WTC11 (cell line): ENCODE measurements at regions not wholly inside any gene's neighbourhood (a gene's known extent, or its start where the extent isn't known, plus 50 kb on each side); places are given as distances from the start of the nearest gene placed in this dataset.

ENCODE experiments used
- ATF1 ChIP-seq: sonication (generic); formaldehyde crosslinking; IDR thresholded peaks from 2 replicates; pipeline ENCODE4 v1.8.1; 2023; ENCODE audit warnings: mild to moderate bottlenecking, moderate library complexity, missing genetic modification reagents
- CBFB ChIP-seq: sonication (generic); formaldehyde crosslinking; IDR thresholded peaks from 2 replicates; pipeline ENCODE4 v1.8.1; 2022; ENCODE audit warnings: mild to moderate bottlenecking, low read depth, missing genetic modification reagents
- CREM ChIP-seq: sonication (generic); formaldehyde crosslinking; IDR thresholded peaks from 2 replicates; pipeline ENCODE4 v1.8.1; 2022; ENCODE audit warnings: mild to moderate bottlenecking, missing genetic modification reagents, moderate library complexity
- FOXK1 ChIP-seq: sonication (generic); formaldehyde crosslinking; IDR thresholded peaks from 2 replicates; pipeline ENCODE4 v1.8.0; 2022; ENCODE audit warnings: mild to moderate bottlenecking, moderate library complexity, missing genetic modification reagents
- IRF2 ChIP-seq: sonication (generic); formaldehyde crosslinking; IDR thresholded peaks from 2 replicates; pipeline ENCODE4 v1.8.0; 2022; ENCODE audit warnings: low read depth, missing genetic modification reagents, borderline replicate concordance
- JAZF1 ChIP-seq: fragments of 250-450 bp; sonication (Bioruptor Pico); IDR thresholded peaks from 2 replicates; pipeline ENCODE4 v1.9.0; 2021; ENCODE audit warnings: moderate library complexity, mild to moderate bottlenecking, inconsistent platforms
- NFYB ChIP-seq: sonication (generic); formaldehyde crosslinking; conservative IDR thresholded peaks from 2 replicates; pipeline ENCODE4 v1.8.0; 2022; ENCODE audit warnings: low read depth, missing genetic modification reagents
- ZNF138 ChIP-seq: sonication (generic); formaldehyde crosslinking; conservative IDR thresholded peaks from 2 replicates; pipeline ENCODE4 v1.8.1; 2022; ENCODE audit warnings: mild to moderate bottlenecking, moderate library complexity, missing genetic modification reagents
- TF ChIP-seq, protein P1 (sequence below): fragments of 200-600 bp; IDR thresholded peaks from 2 replicates; pipeline ENCODE4 v1.8.0; 2022; ENCODE audit warnings: antibody characterized with exemption
- TF ChIP-seq, protein P2 (sequence below): sonication (generic); formaldehyde crosslinking; conservative IDR thresholded peaks from 2 replicates; pipeline ENCODE4 v1.8.1; 2022; ENCODE audit warnings: mild to moderate bottlenecking, missing genetic modification reagents
- TF ChIP-seq, protein P3 (sequence below): sonication (generic); formaldehyde crosslinking; IDR thresholded peaks from 2 replicates; pipeline ENCODE4 v1.8.1; 2022; ENCODE audit warnings: mild to moderate bottlenecking, moderate library complexity, missing genetic modification reagents
- TF ChIP-seq, protein P4 (sequence below): sonication (generic); formaldehyde crosslinking; IDR thresholded peaks from 2 replicates; pipeline ENCODE4 v1.8.0; 2022; ENCODE audit warnings: mild to moderate bottlenecking, missing genetic modification reagents
- TF ChIP-seq, protein P5 (sequence below): sonication (generic); formaldehyde crosslinking; IDR thresholded peaks from 2 replicates; pipeline ENCODE4 v1.8.0; 2022; ENCODE audit warnings: mild to moderate bottlenecking, missing genetic modification reagents

DNA sequence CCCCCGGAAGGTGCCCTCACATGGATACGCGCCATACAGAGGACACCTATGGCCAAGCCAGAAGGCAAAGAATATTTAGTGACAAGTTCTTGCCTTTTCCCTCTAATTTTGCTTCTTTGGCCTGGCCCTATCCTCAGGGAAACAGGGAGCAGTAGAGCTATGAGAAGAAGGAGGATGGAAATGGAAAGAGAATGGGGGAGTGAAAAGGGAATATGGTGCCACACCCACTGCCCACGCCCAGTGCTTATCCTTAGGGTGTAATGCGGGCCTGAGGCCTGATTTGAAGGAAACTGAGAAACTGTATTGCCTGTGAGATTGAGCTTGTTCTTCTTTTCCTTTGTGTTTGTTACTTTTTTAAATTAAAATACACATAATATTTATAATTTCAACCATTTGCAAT lies 255.1 kb downstream of the HS3ST3A1 start:
- TF ChIP-seq JAZF1 (CRISPR knock-in tag) (no peak), NFYB (CRISPR knock-in tag) (no peak), CBFB (CRISPR knock-in tag) (no peak), ZNF138 (no peak), ATF1 (CRISPR knock-in tag) (no peak), FOXK1 (CRISPR knock-in tag) (no peak), CREM (CRISPR knock-in tag) (no peak), IRF2 (no peak)
- TF ChIP-seq, protein P1, sequence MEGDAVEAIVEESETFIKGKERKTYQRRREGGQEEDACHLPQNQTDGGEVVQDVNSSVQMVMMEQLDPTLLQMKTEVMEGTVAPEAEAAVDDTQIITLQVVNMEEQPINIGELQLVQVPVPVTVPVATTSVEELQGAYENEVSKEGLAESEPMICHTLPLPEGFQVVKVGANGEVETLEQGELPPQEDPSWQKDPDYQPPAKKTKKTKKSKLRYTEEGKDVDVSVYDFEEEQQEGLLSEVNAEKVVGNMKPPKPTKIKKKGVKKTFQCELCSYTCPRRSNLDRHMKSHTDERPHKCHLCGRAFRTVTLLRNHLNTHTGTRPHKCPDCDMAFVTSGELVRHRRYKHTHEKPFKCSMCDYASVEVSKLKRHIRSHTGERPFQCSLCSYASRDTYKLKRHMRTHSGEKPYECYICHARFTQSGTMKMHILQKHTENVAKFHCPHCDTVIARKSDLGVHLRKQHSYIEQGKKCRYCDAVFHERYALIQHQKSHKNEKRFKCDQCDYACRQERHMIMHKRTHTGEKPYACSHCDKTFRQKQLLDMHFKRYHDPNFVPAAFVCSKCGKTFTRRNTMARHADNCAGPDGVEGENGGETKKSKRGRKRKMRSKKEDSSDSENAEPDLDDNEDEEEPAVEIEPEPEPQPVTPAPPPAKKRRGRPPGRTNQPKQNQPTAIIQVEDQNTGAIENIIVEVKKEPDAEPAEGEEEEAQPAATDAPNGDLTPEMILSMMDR: no peak
- TF ChIP-seq, protein P2, sequence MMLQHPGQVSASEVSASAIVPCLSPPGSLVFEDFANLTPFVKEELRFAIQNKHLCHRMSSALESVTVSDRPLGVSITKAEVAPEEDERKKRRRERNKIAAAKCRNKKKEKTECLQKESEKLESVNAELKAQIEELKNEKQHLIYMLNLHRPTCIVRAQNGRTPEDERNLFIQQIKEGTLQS: no peak
- TF ChIP-seq, protein P3, sequence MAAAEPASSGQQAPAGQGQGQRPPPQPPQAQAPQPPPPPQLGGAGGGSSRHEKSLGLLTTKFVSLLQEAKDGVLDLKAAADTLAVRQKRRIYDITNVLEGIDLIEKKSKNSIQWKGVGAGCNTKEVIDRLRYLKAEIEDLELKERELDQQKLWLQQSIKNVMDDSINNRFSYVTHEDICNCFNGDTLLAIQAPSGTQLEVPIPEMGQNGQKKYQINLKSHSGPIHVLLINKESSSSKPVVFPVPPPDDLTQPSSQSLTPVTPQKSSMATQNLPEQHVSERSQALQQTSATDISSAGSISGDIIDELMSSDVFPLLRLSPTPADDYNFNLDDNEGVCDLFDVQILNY (CRISPR knock-in tag): no peak
- TF ChIP-seq, protein P4, sequence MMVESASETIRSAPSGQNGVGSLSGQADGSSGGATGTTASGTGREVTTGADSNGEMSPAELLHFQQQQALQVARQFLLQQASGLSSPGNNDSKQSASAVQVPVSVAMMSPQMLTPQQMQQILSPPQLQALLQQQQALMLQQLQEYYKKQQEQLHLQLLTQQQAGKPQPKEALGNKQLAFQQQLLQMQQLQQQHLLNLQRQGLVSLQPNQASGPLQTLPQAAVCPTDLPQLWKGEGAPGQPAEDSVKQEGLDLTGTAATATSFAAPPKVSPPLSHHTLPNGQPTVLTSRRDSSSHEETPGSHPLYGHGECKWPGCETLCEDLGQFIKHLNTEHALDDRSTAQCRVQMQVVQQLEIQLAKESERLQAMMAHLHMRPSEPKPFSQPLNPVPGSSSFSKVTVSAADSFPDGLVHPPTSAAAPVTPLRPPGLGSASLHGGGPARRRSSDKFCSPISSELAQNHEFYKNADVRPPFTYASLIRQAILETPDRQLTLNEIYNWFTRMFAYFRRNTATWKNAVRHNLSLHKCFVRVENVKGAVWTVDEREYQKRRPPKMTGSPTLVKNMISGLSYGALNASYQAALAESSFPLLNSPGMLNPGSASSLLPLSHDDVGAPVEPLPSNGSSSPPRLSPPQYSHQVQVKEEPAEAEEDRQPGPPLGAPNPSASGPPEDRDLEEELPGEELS: no peak
- TF ChIP-seq, protein P5, sequence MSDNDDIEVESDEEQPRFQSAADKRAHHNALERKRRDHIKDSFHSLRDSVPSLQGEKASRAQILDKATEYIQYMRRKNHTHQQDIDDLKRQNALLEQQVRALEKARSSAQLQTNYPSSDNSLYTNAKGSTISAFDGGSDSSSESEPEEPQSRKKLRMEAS (CRISPR knock-in tag): no peak
